Motor neuron (in vitro differentiated cells): ENCODE measurements at regions not wholly inside any gene's neighbourhood (a gene's known extent, or its start where the extent isn't known, plus 50 kb on each side); places are given as distances from the start of the nearest gene placed in this dataset.
A peak's percentile ranks its signal among the peaks of the same experiment; 100 is the strongest.

Experiments
- ATAC-seq, 8 experiments: fragments of 200-7000 bp; cut with Tn5 transposase; replicated peaks in 6 of 8; 2 replicates each; pipeline ENCODE4 v1.8.0; 2021; ENCODE audit warnings: mild to moderate bottlenecking in 8 of 8, moderate library complexity in 8 of 8
- H3K27ac ChIP-seq, 2 donors: fragments of 250-450 bp; sonication (Bioruptor Pico); 2 replicates each; pipeline ENCODE4 v1.9.0; 2021; ENCODE audit warnings: antibody characterized with exemption in 2 of 2, mild to moderate bottlenecking in 2 of 2, moderate library complexity in 1 of 2
- H3K4me1 ChIP-seq, 2 donors: fragments of 250-450 bp; sonication (Bioruptor Pico); replicated peaks in 1 of 2; 2 replicates each; pipeline ENCODE4 v1.6.1; 2021; ENCODE audit warnings: antibody characterized with exemption in 2 of 2, mild to moderate bottlenecking in 2 of 2, moderate library complexity in 1 of 2
- H3K4me3 ChIP-seq, 5 donors: fragments of 250-450 bp; sonication (Bioruptor Pico); 2 replicates each; pipeline ENCODE4 v1.9.0; 2021; ENCODE audit warnings: antibody characterized with exemption in 5 of 5, mild to moderate bottlenecking in 5 of 5, moderate library complexity in 4 of 5
- WGBS, 10 experiments: fragments of 450-650 bp; shearing (Covaris generic); methylation state at CpG; one replicate each; pipeline ENCODE4 v1.0.0; 2022; 5-methylcytosine and 5-hydroxymethylcytosine counted together
- in situ Hi-C, 9 experiments: fragments of 400-800 bp; cut with MboI; loops; one replicate each; pipeline ENCODE4 v1.15.0; 2021; ENCODE audit warnings: low sequenced_read_pairs in 9 of 9, low pct_unique_long_range_greater_than_20kb in 2 of 9; ENCODE audit not compliant: unreplicated experiment in 9 of 9

DNA sequence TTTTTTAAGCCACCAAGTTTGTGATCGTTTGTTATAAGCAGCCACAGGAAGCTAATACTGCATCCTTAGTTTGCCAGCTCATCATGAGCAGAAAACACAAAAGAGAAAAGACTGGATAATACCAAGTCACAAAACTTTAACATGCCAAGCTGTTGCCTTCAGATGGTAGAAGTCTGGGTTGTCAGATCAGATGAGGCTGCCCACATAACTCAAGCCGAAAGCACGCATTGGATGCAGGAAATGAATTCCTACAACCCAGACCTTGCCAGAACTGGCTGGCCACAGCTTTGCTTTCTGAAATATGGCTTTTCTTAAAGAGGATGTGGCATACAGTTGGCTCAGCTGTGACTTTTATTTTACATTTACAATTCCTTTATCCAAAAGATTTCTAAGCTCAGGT is 118.3 kb upstream of the NEO1 start:
- 42 to 100% (median 83%) methylated on average over 1 to 3 of the region's 3 CpGs; no CpG with 5 or more reads in 2 of the 10 experiments for WGBS, 10 experiments
- in situ Hi-C loops, result no loop called here
- no peak overlapping the region for H3K4me3 ChIP-seq

DNA sequence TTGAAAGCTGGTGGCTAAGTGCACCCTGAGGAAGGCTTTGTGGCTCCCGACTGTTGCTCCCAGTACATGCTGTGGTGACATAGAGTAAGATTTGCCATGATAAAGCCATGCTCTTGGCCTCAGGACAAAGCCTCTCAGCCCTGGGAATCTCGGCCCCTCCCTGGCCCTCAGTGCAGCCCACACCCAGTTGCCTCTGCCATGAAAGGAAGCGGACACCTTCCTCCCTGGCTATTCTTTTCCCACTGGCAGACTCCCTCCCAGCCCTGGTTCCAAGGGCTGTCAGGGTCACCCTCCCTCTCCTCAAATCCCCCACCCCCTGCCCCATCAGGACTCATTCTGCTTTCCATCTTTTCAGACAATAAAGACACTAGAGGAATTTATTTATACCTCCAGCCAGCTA is 119.8 kb upstream of the NEO1 start:
- no peak overlapping the region for H3K27ac ChIP-seq
- ATAC-seq, result peak in 7 of 8 experiments; percentile 24 to 78 (median 66)
- WGBS, 10 experiments, result 20 to 83% (median 34%) methylated on average over 1 to 2 of the region's 3 CpGs; no CpG with 5 or more reads in 7 of the 10 experiments
- no peak overlapping the region for H3K4me3 ChIP-seq
- peaks cover 0 to 2% of the 10 kb centered on the region in 2 donors for H3K4me1 ChIP-seq
- in situ Hi-C loops, result no loop called here

More for the DNA sequence above, 118.3 kb upstream of the NEO1 start:
- peaks cover 6% of the 10 kb centered on the region in 2 donors for H3K4me1 ChIP-seq
- no peak overlapping the region for H3K27ac ChIP-seq
- no peak for ATAC-seq

DNA sequence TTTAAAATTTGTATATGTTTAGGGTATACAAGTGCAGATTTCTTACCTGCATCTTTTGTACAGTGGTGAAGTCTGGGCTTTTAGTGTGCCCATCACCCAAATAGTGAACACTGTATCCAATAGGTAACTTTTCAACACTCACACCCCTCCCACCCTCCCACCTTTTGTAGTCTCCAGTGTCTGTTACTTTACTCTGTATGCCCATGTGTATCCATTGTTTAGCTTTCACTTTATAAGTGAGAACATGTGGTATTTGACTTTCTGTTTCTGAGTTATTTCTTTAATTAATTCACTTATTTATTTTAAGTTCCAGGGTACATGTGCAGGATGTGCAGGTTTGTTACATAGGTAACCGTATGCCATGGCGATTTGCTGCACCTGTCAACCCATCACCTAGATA is 124.8 kb upstream of the NEO1 start:
- H3K27ac ChIP-seq, result no peak overlapping the region
- WGBS, 10 experiments, result 53 to 100% (median 100%) methylated on average over 1 to 2 of the region's 2 CpGs; no CpG with 5 or more reads in 3 of the 10 experiments
- in situ Hi-C loops, result no loop called here
- H3K4me3 ChIP-seq, result no peak overlapping the region
- no peak for ATAC-seq
- peaks cover 0 to under 1% of the 10 kb centered on the region in 2 donors for H3K4me1 ChIP-seq

- H3K27ac ChIP-seq, result no peak overlapping the region
- in situ Hi-C loops, result no loop called here
- no peaks in the 10 kb centered on the region for H3K4me1 ChIP-seq
- WGBS, 10 experiments, result 50 to 100% (median 84%) methylated on average over 2 of the region's 2 CpGs
- no peak overlapping the region for H3K4me3 ChIP-seq
- ATAC-seq, result no peak
These were observed 126.6 kb upstream of the NEO1 start for GRCh38 chr15:72925661-72926060.

- Histone ChIP-seq H3K4me3 (no peak overlapping the region), H3K27ac (no peak overlapping the region), H3K4me1 (no peaks in the 10 kb centered on the region)
- ATAC-seq, result no peak
- in situ Hi-C loops, result no loop called here
- 20 to 88% (median 79%) methylated on average over 1 to 5 of the region's 5 CpGs; no CpG with 5 or more reads in 4 of the 10 experiments for WGBS, 10 experiments
These were observed 129.0 kb upstream of the NEO1 start for GRCh38 chr15:72923289-72923688.

DNA sequence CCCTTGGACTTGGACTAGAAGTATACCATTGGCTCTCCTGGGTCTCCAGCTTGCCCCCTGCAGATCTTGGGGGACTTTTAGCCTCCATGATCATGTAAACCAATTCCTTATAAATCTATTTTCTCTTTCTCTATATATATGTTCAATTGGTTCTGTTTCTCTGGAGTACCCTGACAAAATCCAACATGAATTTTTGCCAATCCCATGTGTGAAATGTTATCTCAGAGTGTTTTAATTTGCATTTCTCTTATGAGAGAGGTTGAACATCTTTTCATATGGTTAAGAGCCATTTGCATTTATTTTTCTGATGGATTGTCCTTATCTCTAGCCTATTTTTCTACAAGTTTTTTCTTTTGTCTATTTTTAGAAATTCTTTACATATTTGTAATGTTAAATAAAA is 131.7 kb upstream of the NEO1 start:
- in situ Hi-C loops, result no loop called here
- no peak overlapping the region for H3K27ac ChIP-seq
- no peak overlapping the region for H3K4me3 ChIP-seq
- H3K4me1 ChIP-seq, result no peaks in the 10 kb centered on the region
- no peak for ATAC-seq

DNA sequence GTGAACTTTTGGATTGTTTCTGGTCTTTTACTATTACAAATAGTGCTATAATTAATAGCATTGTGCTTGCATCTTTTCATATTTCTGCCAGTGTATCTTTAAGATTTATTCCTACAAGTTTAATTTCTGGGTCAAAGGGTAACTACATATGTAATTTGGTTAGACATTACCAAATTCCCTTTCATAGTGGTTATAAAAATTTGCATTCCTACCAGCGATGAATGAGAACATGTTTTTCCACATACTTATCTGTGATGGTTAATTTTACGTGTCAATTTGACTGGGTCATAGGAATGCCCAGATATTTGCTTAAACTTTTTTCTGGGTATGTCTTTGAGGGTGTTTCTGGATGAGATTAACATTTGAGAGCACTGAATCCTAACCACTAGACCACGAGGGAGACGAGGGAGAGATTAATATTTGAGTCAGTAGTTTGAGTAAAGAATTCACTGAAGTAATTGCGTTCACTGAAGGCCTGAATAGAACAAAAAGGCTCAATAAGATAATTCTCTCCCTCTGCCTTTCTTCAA is 132.3 kb upstream of the NEO1 start:
- no peak overlapping the region for H3K27ac ChIP-seq
- ATAC-seq, result no peak
- H3K4me1 ChIP-seq, result no peaks in the 10 kb centered on the region
- 13 to 100% (median 87%) methylated on average over 1 to 5 of the region's 5 CpGs; no CpG with 5 or more reads in 1 of the 10 experiments for WGBS, 10 experiments
- in situ Hi-C loops, result no loop called here
- no peak overlapping the region for H3K4me3 ChIP-seq

GRCh38 chr15:72916897-72917296 is 133.3 kb upstream of the ADPGK start:
- H3K27ac ChIP-seq, result no peak overlapping the region
- no peak overlapping the region for H3K4me3 ChIP-seq
- no peaks in the 10 kb centered on the region for H3K4me1 ChIP-seq
- in situ Hi-C loops, result no loop called here
- 0 to 100% (median 60%) methylated on average over 1 to 2 of the region's 2 CpGs; no CpG with 5 or more reads in 4 of the 10 experiments for whole genome bisulfite sequencing, 10 experiments
- ATAC-seq, result peak in 4 of 8 experiments; percentile 31 to 77 (median 57)

GRCh38 chr15:72916378-72916777 is 132.8 kb upstream of the ADPGK start:
- in situ Hi-C loops, result no loop called here
- peak in 3 of 8 experiments; percentile 15 to 60 (median 58) for ATAC-seq
- WGBS, 10 experiments, result 43 to 100% (median 77%) methylated on average over 1 to 2 of the region's 2 CpGs; no CpG with 5 or more reads in 2 of the 10 experiments

DNA sequence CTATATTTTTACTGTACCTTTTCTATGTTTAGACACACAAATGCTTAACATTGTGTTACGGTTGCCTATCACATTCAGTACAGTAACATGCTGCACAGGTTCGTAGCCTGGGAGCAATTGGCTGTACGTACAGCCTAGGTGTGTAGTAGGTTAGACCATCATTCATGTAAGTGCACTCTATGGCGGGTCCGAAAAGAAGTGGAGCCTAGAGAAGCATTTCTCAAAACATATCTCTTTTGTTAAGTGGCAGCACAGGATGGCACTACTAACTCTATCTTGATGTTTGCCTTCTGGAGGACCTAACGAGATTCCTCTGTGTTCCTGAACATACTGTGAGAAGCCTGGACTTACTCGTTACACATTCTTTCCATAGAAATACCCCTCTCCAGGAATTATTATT is 132.3 kb upstream of the ADPGK start:
- no peak overlapping the region for H3K27ac ChIP-seq
- no peak for ATAC-seq
- H3K4me3 ChIP-seq, result no peak overlapping the region
- H3K4me1 ChIP-seq, result no peaks in the 10 kb centered on the region
- 70 to 95% (median 81%) methylated on average over 2 to 7 of the region's 7 CpGs; no CpG with 5 or more reads in 2 of the 10 experiments for WGBS, 10 experiments
- in situ Hi-C loops, result no loop called here

More at GRCh38 chr15:72916378-72916777, 132.8 kb upstream of the ADPGK start:
- no peak overlapping the region for H3K4me3 ChIP-seq
- H3K4me1 ChIP-seq, result no peaks in the 10 kb centered on the region
- no peak overlapping the region for H3K27ac ChIP-seq

- Histone ChIP-seq H3K4me3 (no peak overlapping the region), H3K4me1 (peaks cover 0 to 1% of the 10 kb centered on the region in 2 donors), H3K27ac (no peak overlapping the region)
- no peak for ATAC-seq
- in situ Hi-C loops, result no loop called here
- 46 to 100% (median 60%) methylated on average over 1 to 2 of the region's 2 CpGs; no CpG with 5 or more reads in 6 of the 10 experiments for WGBS, 10 experiments
These were observed 129.4 kb upstream of the ADPGK start for GRCh38 chr15:72912996-72913395.

- WGBS, 10 experiments, result 40 to 100% (median 63%) methylated on average over 1 to 4 of the region's 4 CpGs; no CpG with 5 or more reads in 2 of the 10 experiments
- Histone ChIP-seq H3K4me1 (peaks cover 0 to 7% of the 10 kb centered on the region in 2 donors), H3K4me3 (no peak overlapping the region), H3K27ac (no peak overlapping the region)
- peak in 1 of 8 experiments; percentile 34 for ATAC-seq
- in situ Hi-C loops, result no loop called here
These were observed 128.6 kb upstream of the ADPGK start for GRCh38 chr15:72912121-72912520.

GRCh38 chr15:72911626-72912025 is 128.1 kb upstream of the ADPGK start:
- Histone ChIP-seq H3K4me3 (no peak overlapping the region), H3K4me1 (peaks cover 0 to 7% of the 10 kb centered on the region in 2 donors), H3K27ac (no peak overlapping the region)
- WGBS, 10 experiments, result 86 to 100% methylated on average over 1 of the region's 1 CpG; no CpG with 5 or more reads in 8 of the 10 experiments
- peak in 1 of 8 experiments; percentile 17 for ATAC-seq
- in situ Hi-C loops, result no loop called here

GRCh38 chr15:72908713-72909112 is 125.2 kb upstream of the ADPGK start:
- H3K4me1 ChIP-seq, result peaks cover 0 to 12% of the 10 kb centered on the region in 2 donors
- ATAC-seq, result no peak
- WGBS, 10 experiments, result 31 to 100% (median 83%) methylated on average over 1 to 3 of the region's 4 CpGs; no CpG with 5 or more reads in 1 of the 10 experiments
- H3K4me3 ChIP-seq, result no peak overlapping the region
- in situ Hi-C loops, result no loop called here
- H3K27ac ChIP-seq, result no peak overlapping the region
